G401 (cell line): ENCODE measurements at regions not wholly inside any gene's neighbourhood (a gene's known extent, or its start where the extent isn't known, plus 50 kb on each side); places are given as distances from the start of the nearest gene placed in this dataset.
"Not testable (repeated sequence)": the region's sequence is repeated elsewhere in the genome, so short reads cannot be mapped to it uniquely, and the experiment has no call there.

Experiments used
- DNase-seq: peaks from one replicate; pipeline ENCODE4 v3.0.0-alpha.2; 2015; ENCODE audit warnings: low spot score
- in situ Hi-C: cut with HindIII; loops from 2 replicates; pipeline ENCODE4 v1.10.0; 2016; ENCODE audit warnings: low sequenced_read_pairs, mixed read lengths

DNA sequence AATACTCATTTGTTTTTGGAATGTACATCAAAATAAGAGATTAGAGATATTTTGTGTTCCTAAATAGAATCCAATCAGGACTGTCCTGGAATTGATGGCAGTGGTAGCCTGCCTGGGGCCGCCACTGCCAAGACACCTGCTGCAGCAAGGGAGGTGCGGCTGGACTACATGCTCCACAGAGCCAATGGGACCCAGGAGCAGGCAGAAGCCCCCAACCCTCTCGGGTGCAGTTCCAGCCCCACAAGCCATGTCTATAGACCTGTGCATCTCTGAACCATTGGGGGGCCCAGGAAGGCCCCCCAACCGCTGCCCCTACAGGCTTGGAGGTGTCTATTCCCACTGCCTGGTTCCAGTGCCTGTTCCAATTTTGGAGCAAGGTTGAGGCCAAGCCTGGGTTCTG is 1524.3 kb downstream of the PCDH18 start:
- in situ Hi-C loops: no loop called here

DNA sequence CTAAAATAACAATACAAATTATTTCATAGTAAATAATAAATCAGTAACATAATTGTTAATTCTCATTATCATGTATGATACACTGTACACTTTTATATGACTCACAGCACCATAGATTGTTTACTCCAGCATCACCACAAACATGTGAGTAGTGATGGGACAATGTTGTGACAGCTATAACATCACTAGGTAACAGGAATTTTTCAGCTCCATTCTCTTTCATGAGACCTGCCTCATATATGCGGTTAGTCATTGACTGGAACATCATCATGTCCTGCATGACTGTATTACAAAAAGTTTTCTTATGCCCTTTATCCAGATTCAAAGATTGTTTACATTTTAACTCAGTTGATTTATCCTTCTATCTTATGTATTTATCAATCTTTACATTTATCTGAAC is 1530.0 kb downstream of the PCDH18 start:
- in situ Hi-C loops: no loop called here
- no peak for DNase-seq

More for the DNA sequence above, 1524.3 kb downstream of the PCDH18 start:
- DNase-seq: no peak

DNA sequence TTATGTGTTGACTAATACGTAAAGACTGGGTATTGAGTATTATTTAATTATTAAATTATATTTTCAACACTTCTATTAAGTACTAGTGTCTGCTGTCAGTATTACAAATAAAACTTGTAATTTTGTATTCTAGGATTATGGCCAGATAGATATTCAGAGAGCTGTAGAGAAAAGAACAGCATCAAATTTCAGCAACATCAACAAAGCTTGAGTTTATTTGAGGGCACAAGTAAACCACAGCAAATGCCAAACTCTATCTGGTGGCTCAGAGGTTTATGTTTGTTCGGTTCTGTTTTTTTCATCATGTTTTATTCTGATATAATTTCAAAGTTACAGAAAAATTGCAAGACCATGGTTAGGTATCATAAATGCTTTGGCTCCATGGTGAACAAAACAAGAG is 1530.5 kb downstream of the PCDH18 start:
- in situ Hi-C loops: no loop called here
- no peak for DNase-seq

DNA sequence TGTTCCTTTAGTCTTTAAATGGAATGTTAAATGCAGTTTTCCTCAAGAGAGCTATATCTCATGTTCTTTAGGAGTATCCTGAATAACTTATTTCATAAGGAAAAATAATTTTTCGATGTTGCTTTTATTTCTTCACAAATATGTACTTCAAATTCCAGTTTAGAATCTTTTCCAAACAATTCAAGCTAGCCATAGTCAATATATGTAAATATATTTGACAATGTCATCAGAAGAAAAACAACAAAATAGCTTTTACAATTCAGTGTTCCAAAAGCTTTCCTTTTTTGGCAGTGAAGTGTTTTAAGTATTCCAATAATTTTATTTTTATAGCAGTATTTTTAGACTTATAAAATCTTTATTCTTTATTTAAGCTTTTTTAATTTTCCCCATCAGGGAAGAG is 1532.0 kb downstream of the PCDH18 start:
- no peak for DNase-seq

DNA sequence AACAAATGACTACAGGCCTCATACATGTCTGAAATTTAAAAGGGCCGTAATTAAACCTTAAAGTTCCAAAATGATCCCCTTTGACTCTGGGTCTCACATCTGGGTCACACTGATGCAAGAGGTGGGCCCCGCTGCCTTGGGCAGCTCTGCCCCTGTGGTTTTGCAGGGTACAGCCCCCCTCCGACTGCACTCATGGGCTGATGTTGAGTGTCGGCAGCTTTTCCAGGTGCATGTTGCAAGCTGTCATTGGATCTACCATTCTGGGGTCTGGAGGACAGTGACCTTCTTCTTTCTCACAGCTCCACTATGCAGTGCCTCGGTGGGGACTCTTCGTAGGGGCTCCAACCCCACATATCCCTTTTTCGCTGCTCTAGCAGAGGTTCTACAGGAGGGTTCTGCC is 1537.9 kb downstream of the PCDH18 start:
- in situ Hi-C loops: no loop called here
- DNase-seq: no peak

More for the DNA sequence above, 1532.0 kb downstream of the PCDH18 start:
- in situ Hi-C loops: no loop called here

DNA sequence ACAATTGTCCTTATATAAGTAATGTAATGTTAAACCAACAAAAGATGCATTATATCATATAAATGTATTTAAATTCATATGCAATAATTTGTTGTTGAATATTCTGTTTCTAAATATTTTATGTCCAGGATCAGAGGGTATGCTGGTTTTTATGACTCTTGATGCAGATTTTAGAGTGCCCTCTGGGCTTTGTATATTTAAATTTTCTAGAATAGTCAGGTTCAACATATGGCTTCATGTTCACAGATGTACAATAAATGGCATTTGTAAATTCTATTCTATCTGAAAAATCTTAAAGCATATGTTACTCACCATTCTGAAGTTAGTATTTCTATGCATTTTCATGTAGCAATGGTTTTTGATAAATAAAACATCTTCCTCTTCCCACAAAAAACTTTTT is 1555.4 kb downstream of the PCDH18 start:
- DNase-seq: no peak
- in situ Hi-C loops: no loop called here

DNA sequence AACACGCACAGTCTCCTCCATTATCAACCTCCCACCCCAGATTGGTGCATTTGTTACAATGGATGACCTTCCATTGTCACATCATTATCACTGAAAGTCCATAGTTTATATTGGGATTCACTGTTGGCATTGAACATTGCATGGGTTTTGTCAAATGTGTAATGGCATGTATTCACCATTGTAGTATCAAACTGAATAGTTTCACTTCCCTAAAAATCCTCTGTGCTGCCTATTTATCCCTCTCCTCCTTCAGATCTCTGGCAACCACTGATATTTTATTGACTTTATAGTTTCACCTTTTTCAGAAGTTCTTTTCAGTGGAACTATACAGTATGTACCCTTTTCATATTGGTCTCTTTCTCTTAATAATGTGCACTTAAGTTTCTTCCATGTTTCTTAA is 1565.4 kb downstream of the PCDH18 start:
- in situ Hi-C loops: no loop called here
- DNase-seq: no peak

DNA sequence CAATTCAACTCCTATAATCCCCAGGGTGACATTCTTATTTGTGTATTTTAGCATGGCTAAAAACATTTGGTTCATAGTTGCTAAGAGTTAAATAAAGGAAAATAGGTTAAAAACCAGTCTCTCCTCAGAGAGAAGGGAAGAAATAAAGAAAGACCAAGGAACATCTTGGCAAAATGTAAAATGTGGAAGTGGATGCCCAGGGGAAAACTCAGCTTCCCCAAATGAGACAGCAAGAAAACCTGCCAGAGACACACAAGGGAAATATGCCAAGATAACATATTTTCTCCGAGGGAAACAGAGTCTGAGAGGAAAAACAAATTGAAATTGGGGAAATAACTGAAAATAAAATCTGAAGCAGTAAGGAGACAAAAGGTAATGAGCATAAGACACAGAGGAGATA is 1569.3 kb downstream of the PCDH18 start:
- no peak for DNase-seq
- in situ Hi-C loops: no loop called here

DNA sequence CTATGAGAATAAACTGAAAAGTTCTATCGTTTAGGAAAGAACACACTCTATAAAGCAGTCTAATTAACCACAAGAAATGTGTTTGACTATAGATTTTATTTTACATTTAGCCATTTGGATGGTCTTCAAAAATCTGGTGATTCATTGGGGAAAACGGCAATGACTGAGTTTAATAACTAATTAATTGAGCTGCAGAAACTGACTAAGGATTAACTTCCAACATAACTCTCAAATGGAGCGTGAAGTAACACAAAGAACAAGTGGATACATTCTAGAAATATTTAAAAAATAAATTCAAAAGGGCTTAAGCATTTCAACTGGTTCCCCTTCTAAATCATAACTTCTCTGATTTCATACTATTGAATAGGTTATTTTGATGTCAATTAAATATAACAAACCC is 1582.4 kb downstream of the PCDH18 start:
- in situ Hi-C loops: no loop called here
- no peak for DNase-seq

DNA sequence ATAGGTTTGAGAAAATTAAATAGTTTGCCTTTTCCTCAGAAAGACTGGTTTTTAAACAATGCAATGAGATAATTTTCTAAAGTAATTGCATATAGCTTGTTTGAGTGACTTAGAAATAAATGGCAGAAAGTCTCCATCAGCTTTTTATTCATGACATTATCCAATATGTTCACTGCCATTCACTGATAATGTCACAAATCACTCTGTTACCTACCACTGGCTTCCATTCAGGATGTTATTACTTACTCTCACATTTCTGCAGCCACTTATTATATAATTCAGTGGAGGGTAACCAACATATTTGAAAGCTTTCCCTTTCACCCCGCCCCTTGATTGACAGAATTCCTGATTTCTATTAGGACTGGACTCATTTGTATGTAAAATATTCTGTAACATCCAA is 1583.5 kb downstream of the PCDH18 start:
- no peak for DNase-seq
- in situ Hi-C loops: no loop called here

DNA sequence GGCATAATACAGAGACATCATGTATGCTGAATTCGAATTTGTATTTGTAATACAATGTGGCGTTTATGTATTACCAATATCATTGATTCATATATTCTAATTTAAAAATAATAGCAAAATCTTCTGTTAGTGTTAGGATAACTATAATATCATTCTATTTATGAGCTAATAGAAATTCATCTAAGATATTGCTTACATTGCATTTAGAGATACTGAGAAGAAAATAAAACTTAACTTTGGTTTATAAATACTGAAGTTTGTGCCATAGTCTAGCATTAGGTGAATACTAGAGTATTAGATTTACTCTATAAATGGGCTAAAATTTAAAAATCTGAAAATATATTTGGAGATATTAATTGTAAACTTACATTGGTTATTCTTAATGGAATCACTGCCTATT is 1590.6 kb downstream of the PCDH18 start:
- DNase-seq: no peak
- in situ Hi-C loops: no loop called here

DNA sequence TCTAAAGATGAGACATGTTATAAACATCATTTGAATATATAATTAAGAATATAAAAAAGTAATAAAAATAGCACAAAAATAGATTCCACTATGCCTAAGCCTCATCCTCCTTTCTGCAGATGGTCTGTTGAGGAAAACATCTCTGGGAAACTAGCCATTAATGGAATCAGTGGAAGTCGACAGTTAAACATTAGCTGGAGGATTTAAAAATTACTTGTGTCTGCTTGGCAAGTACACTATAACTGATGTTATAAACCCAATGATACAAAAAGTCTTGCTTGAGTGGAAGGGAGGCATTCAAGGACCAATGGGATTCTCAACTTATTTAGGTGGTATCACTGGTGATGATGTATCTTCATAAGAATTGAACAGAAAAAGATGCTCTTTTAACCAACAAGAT is 1598.3 kb downstream of the PCDH18 start:
- no peak for DNase-seq
- in situ Hi-C loops: no loop called here

DNA sequence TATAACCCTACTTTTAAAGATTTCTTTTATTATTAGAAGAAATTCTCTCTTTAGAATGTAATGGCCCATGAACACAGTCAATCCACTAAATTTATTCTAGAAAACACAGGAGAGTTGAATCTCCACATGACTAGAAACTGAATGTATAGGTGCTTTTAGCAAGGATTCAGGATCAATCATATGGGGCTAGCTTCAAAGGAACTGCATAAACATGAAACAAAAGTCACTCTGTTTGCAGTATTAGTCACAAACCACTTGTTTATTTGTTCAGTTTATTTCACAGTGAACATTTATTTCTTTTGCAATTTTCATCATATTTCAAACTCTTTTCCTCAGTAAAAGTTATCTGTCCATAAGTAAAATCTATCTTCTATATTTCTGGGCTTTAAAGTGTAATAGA is 1604.6 kb downstream of the PCDH18 start:
- no peak for DNase-seq
- in situ Hi-C loops: no loop called here

DNA sequence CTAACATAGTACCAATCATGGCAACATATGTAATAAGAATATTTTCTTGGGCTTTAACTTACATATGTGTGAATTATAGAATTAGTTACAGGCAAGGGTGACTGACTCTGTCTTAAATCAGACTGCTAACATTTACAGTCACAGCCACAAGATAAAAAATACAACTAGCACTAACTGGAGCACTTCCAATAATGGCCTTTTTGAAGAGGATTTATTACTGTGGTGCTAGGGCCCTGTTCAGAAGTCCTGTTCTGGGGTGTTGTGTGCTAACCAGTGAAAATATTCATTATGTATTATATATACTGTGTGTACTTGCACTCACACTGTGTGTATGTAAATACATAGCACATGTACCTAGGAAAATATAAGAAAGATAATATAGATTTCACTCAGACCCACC is 1611.2 kb downstream of the PCDH18 start:
- no peak for DNase-seq
- in situ Hi-C loops: no loop called here

DNA sequence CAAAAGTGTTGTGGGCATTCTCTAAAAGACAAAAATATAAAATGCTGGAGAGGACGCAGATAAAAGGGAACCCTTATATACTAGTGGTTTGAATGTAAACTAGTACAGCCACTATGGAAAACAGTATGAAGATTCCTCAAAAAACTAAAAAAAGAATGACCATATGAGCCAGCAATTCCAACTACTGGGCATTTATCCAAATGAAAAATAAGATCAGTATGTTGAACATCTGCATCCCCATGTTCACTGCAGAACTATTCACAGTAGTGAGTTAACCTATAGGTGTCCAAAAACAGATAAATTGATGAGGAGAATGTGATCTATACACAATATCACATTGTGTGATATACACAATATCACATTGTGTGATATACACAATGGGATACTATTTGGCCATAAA is 1615.3 kb downstream of the PCDH18 start:
- no peak for DNase-seq
- in situ Hi-C loops: no loop called here

DNA sequence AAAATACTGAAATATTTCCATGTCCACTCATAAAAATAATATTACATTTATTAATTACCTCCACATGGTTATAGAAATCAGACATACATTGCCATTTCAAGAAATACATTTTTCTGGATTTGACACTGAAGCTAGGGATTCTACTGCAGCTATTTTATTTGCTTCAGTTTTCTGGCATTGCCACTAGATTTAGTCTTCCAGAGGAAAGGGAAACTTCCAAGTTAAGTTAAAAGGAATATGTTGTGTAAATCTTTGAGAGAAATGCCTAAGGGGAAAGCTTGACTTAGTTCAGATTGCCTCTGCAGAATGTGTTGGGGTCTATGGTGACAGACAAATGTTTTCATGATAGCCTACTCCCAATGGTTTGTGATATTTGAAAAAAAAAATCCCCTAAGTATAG is 1631.3 kb downstream of the PCDH18 start:
- in situ Hi-C loops: no loop called here
- DNase-seq: no peak

DNA sequence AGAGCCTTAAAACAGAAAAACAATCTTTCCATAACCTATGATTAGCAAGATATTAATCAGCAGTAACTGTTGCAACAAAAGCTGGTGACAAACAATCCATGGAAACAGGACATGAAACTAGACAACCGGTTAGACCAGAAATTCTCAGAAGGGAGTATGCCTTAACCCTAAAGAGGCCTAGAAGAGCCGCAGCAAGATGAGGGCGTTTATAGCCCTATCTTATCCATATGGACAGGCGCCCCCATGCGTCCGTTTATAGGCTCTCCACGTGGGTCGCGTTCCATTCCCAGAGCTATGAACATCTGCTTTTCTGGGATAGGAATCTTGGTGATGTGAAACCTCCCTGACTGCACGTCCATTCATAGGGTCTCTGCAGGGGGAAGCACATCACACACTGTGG is 1662.7 kb upstream of the PABPC4L start:
- in situ Hi-C loops, DNase-seq: not testable (repeated sequence)

DNA sequence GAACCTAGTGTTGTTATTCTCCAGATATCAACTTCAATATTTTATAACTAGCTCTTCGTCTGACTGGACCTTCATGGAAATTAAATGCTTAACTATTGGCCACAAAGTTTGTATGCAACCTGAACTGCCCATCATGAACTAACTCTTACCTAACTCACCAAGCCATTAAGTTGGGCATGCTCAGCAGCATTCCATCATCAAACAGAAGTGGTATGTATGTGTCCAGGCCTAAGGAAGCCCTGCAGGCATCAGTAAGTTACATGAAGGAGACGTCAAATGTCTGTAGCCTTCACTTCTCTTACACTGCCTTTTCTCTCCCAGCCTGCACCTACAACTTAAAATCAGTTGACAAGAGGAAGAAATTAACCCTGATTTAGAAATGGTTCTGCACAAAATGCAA is 1639.2 kb upstream of the PABPC4L start:
- DNase-seq: no peak

DNA sequence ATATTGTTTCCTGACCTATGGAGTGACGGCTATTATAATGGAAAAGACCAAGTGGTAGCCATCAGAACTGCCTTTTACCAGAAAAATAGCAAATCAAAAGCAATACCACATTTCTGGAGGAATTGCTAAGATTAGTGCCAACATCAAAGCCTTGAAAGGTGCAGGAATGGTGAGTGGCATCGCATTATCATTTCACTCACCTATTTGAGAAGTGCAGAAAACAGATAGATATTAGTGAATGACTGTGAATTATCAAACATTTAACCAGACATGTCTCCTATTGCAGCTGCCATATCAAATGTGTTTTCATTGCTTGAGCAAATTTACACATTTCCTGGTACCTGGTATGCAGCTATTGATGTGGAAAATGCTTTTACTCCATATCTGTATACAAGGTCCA is 1638.1 kb upstream of the PABPC4L start:
- in situ Hi-C loops: no loop called here
- no peak for DNase-seq

More for the DNA sequence above, 1639.2 kb upstream of the PABPC4L start:
- in situ Hi-C loops: no loop called here

DNA sequence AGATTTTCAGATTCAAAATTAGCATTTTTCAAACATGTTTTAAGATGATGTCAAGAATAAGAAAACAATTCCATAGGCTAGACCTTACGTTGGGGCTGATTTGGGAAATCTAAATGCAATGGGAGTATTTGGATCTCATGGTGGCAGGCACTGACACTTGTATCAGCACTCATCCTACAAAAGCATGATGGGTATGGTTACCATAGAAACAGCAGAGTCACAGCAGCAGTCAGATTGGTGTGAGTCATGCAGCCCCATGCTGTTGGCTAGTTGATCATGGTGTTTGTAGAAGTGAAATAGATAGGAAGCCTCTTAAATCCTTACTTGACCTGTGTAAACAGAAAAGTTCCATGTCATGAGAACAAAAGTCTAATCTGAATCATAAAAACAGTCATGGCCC is 1637.3 kb upstream of the PABPC4L start:
- in situ Hi-C loops: no loop called here
- DNase-seq: no peak

DNA sequence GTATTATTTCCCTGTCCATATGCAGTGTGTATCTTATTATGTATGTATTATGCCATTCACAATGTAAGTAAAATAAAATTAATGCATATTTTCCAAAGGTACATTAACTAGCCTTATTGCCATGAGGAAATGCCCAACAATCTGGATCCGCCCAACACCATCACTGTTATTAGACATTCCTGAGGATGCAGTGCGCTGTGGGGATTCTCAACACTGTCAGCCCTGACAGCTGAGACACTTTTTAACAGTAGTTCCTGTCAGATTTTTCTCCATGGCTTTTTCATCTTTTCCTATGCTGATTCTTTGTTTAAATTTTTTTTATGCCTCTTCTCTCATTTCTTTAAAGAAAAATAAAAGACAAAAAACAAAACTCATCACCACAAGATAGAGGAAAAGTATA is 1632.9 kb upstream of the PABPC4L start:
- in situ Hi-C loops: no loop called here
- no peak for DNase-seq

DNA sequence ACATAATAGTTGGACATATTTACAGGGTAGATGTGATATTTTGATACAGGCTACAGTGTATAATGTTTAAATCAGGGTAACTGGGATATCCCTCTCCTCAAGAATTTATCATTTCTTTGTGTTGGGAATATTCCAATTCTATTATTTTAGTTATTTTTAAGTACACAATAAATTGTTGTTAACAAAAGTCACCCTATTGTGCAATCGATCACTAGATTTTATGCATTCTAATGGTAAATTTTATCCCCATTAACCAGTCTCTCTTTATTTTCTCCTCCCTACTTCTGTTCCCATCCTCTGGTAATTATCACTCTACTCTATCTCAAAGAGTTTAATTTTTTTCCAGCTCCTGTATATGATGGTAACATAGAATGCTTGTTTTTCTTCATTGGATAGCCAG is 1631.9 kb upstream of the PABPC4L start:
- no peak for DNase-seq
- in situ Hi-C loops: no loop called here
